ENCODE measurements at regions not wholly inside any gene's neighbourhood (a gene's known extent, or its start where the extent isn't known, plus 50 kb on each side); places are given as distances from the start of the nearest gene placed in this dataset.
"Not testable (repeated sequence)": the region's sequence is repeated elsewhere in the genome, so short reads cannot be mapped to it uniquely, and the experiment has no call there.

- DNase-seq: no peak
These were observed 52.5 kb upstream of the USP6NL start for GRCh38 chr10:11663763-11664555.

- DNase-seq: not testable (repeated sequence)
These were observed 51.7 kb upstream of the USP6NL start for GRCh38 chr10:11663126-11663515.

GRCh38 chr10:11661441-11661840 is 50.0 kb upstream of the USP6NL start:
- DNase-seq: no peak
